ENCODE measurements at regions not wholly inside any gene's neighbourhood (a gene's known extent, or its start where the extent isn't known, plus 50 kb on each side); places are given as distances from the start of the nearest gene placed in this dataset.

- TF ChIP-seq EGR1 (IDR thresholded peaks at IDR 0.05; ENCODE audit: borderline replicate concordance, low read depth, low read length): no peak
- TF ChIP-seq, protein P1, sequence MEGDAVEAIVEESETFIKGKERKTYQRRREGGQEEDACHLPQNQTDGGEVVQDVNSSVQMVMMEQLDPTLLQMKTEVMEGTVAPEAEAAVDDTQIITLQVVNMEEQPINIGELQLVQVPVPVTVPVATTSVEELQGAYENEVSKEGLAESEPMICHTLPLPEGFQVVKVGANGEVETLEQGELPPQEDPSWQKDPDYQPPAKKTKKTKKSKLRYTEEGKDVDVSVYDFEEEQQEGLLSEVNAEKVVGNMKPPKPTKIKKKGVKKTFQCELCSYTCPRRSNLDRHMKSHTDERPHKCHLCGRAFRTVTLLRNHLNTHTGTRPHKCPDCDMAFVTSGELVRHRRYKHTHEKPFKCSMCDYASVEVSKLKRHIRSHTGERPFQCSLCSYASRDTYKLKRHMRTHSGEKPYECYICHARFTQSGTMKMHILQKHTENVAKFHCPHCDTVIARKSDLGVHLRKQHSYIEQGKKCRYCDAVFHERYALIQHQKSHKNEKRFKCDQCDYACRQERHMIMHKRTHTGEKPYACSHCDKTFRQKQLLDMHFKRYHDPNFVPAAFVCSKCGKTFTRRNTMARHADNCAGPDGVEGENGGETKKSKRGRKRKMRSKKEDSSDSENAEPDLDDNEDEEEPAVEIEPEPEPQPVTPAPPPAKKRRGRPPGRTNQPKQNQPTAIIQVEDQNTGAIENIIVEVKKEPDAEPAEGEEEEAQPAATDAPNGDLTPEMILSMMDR (IDR thresholded peaks at IDR 0.05; ENCODE audit: control extremely low read depth in 1 of 3, insufficient read depth in 1 of 3, low read depth in 1 of 3, low read length in 3 of 3): no peak
- no peak for TF ChIP-seq BCL11A (IDR thresholded peaks at IDR 0.05; ENCODE audit: low read depth in 2 of 2, low read length in 2 of 2)
- TF ChIP-seq CBX8 (IDR thresholded peaks at IDR 0.05; ENCODE audit: borderline replicate concordance, low read depth, low read length): no peak
- TF ChIP-seq KDM1A (IDR thresholded peaks at IDR 0.05; ENCODE audit: borderline replicate concordance, low read length): no peak
These were observed 208.4 kb downstream of the MYCN start (continued) for GRCh38 chr2:16148632-16149348.

Measured in H1 (cell line).